T-helper 1 cell treated with Interleukin-12 subunit alpha and Interleukin-12 subunit beta and Interleukin-4 antibody, amounts not matched to agents 30 ng/mL and 1 ng/mL, for 36 hours (primary cell): ENCODE measurements at regions not wholly inside any gene's neighbourhood (a gene's known extent, or its start where the extent isn't known, plus 50 kb on each side); places are given as distances from the start of the nearest gene placed in this dataset.
"Not testable (repeated sequence)": the region's sequence is repeated elsewhere in the genome, so short reads cannot be mapped to it uniquely, and the experiment has no call there.

Experiments used
- intact Hi-C: fragments of 100-400 bp; cut with micrococcal nuclease; formaldehyde crosslinking; loops from one replicate; pipeline ENCODE4 v1.15.1; 2024

DNA sequence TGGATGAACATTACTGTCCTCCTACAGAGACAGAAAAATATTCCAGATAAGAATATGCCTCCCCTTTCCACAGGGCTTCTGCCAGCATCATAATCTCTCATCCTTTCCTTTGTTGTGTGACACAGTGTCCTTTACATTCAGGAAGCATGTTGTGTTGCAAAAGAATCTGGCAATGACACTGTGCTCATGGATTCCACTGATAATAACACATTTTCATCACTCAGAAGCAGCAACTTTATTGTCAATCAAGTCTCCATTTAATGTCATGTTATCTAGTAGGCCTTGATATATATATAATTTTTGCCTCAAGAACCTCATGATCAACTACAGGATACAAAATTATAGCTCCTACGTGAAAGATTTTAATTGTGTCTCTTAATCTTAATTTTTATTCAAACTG is 833.9 kb downstream of the FSTL5 start:
- intact Hi-C loops: no loop called here

DNA sequence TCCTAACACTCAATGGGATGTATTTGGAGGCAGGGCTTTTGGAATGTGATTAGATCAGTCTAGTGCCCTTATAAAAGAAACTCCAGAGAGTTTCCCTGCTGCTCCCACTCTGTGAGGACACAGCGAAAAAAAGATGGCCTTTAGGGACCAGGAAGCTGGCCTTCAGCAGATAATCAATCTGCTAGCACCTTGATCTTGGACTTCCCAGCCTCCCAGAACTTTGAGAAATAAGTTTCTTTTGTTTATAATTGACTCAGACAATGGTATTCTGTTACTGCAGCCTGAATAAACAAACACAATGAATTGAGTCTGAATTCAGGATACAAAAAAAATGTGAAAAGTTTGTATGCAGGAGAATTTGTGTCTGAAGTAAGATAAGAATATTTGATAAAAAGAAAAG is 842.1 kb downstream of the FSTL5 start:
- intact Hi-C loops: no loop called here

DNA sequence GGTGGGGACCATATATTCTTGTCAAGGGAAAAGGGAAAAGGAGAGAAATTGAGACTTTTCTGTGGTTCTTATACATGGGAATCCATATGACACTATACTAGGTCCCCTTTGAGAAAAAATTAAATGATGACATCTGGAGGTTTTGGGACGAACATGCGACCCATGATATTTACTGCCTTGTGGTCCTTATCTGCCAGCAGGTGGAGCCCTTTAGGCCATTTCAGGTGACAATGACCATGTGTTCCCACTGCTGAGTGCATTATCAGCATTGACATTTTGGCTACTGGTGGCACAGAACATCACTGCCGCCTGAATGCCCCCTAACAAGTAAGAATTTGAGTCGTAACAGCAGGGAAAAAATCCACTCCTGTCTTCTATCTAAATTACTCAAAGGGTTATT is 843.4 kb downstream of the FSTL5 start:
- intact Hi-C loops: no loop called here

DNA sequence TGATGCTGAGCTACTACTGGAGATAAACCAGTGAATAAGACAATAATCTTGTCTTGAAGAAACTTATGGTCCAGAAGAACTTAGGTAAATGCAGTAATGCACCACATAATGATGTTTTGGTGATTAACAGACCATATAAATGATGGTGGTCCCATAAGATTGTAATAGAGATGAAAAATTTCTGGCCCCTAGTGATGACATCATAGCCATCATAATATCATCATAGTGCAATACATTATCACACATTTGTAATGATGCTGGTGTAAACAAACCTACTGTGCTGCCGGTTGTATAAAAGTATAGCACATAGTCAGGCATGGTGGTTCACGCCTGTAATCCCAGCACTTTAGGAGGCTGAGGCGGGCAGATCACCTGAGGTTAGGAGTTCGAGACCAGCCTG is 846.8 kb downstream of the FSTL5 start:
- intact Hi-C loops: no loop called here

DNA sequence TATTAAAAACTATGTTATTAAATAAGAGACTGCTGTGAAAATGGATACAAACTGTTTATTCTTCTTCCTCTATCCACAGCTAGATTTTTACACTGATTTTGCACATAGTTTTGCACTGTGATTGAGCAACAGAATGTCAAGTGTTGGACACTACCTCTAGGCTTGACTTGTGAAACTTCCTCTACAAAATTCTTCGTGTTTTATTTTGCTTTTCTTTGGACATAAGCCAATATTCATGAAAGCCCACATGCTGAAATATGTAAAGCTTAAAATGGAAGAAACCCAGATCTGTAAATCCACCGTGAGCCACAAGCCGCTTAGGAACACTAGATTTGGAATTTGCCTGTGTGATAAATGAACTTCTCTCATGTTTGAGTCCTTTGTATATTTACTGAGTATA is 849.4 kb downstream of the FSTL5 start:
- intact Hi-C loops: no loop called here

DNA sequence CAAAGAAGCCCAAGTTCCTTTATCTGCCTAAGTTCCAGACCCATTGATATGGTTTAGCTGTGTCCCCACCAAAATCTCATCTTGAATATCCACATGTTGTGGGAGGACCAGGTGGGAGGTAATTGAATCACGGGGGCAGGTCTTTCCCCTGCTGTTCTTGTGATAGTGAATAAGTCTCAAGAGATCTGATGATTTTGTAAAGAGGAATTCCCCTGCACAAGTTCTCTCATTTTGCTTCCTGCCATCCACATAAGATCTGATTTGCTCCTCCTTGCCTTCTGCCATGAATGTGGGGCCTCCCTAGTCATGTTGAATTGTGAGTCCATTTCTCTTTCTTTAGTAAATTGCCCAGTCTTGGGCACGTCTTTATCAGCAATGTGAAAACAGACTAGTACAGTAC is 860.2 kb downstream of the FSTL5 start:
- intact Hi-C loops: no loop called here

DNA sequence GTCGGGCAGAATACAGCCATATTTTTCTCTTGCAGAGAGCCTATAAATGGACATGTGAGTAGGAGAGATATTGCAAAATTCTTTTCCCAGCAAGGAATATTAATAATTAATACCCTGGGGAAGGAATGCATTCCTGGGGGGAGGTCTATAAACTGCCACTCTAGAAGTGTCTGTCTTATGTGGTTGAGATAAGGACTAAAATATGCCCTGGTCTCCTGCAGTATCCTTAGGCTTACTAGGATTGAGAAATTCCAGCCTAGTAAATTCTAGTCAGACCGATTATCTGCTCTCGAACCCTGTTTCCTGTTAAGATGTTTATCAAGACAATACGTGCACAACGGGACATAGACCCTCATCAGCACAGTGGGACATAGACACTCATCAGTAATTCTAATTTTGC is 872.6 kb downstream of the FSTL5 start:
- intact Hi-C loops: no loop called here

DNA sequence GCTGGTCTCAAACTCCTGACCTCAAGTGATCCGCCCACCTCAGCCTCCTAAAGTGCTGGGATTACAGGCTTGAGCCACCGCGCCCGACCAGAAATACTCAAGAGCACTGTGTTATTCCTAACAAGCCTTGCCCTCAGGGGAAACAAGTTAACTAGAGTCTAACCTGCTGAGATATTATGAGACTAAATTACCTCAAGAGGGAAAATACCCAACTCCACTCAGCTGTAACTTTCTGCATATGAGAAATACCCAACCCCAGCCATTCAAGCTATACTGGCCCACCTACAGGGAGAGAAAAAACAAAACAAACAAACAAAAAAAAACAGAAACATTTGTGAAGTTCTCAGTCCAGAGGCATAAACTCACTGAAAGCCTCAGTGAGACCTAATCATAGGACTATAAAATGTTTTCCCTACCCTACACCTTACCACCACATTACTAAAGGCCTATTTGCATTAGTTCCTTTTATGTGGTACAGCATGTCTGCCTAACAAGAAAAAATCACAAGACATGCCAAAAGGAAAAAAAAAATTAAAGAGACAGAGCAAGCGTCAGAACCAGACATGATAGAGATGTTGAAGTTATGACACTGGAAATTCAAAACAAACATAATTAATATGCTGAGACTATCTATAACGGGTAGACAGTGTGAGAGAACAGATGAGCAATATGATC is 876.0 kb downstream of the FSTL5 start:
- intact Hi-C loops: no loop called here

DNA sequence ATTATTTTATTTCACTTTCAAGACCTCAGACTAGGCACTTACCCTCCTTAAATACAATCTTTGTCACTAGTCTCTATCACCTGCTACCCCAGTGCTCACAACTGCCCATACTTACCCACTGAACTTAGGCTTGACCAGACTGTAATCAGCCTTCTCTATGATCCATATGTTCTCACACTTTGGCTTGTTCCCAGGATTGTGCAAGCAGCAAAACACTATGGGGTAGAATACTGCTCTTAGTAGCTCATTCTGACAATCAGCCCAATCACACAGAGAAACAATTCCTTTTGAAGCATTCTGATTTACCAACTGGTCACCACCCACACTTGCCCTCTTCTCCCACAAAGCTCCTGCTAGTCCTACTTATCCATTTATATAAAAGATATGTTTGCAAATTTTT is 878.3 kb downstream of the FSTL5 start:
- intact Hi-C loops: no loop called here

DNA sequence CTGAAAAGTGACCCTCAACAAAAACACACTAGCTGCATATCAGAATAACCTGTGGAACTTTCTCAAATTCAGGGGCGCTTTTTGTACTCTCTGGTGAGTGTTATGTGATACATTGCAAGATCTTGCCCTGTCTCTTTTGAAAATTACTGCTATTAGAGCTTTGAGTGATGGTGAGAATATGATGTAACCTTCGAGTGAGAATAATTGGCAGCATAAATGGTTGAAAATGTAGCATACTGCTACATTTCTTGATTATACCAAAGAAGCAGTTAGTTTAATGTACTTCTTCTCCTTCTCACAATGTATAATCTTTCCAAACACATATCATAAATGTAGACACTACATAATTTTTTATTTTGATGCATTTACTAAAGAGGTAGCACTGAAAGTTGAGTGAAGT is 882.9 kb downstream of the FSTL5 start:
- intact Hi-C loops: no loop called here

DNA sequence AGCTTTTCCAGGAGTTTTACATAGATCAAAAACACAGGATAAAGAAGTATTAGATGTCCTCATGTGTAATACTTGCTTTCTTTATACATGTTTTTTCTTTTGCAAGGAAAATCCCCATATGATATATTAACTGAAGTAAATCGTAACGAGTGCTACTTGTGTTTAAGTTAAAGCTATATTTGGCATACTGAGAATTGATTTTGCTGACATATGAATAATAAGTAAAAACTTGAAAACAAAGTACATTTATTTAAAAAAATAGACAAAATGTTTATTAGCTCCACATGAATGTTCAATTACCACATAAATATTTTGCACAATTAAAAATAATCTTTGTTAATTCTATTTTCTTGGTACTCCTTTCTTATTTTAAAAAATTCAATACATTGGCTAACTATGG is 884.7 kb downstream of the FSTL5 start:
- intact Hi-C loops: no loop called here

DNA sequence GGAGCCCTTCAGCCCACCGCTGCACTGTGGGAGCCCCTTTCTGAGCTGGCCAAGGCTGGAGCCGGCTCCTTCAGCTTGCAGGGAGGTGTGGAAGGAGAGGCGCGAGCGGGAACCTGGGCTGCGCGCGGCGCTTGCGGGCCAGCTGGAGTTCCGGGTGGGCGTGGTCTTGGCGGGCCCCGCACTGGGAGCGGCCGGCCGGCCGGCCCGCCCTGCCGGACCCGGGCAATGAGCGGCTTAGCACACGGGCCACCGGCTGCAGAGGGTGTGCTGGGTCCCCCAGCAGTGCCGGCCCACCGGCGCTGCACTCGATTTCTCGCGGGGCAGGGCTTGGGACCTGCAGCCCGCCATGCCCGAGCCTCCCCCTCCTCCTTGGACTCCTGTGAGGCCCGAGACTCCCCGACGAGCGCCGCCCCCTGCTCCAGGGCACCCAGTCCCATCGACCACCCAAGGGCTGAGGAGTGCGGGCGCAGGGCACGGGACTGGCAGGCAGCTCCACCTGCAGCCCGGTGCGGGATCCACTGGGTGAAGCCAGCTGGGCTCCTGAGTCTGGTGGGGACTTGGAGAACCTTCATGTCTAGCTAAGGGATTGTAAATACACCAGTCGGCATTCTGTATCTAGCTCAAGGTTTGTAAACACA is 886.5 kb downstream of the FSTL5 start:
- intact Hi-C loops: not testable (repeated sequence)

DNA sequence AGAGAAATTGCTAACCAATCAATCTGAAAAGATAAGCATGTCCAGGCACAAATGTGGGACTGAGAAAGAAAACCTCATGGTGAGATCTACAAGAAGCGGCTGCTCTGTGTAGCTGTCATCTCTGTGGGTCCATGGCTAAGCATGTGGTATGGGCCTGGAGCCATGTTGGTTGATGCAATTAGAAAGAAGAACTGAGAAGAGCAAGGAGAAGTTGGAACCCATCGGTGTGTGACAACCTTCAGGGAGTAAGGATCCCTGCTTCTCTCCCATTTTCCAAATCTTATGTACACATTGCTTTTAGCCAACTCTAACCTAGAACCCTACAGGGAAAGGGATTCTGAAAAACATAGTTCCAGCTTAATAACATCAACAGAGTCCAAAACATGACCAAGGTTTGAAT is 890.2 kb downstream of the FSTL5 start:
- intact Hi-C loops: no loop called here

DNA sequence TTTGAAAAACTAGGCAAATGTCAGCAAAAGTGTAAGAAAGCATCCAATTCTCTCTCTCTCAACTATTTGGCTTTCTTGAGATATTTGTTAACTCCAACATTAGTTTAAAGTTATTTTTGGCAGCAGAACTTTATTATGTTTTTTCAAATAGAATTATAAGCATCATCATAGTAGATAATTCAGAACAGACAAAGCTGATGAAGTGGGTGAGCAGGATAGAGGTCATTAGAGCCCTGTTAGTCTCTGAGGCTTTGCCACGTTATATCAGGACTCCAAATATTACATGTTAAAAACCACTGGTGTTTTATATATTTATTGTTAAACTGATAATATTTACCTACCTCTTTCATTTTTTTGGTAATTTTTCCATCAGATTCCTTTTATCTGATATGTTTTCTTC is 903.0 kb downstream of the FSTL5 start:
- intact Hi-C loops: no loop called here

DNA sequence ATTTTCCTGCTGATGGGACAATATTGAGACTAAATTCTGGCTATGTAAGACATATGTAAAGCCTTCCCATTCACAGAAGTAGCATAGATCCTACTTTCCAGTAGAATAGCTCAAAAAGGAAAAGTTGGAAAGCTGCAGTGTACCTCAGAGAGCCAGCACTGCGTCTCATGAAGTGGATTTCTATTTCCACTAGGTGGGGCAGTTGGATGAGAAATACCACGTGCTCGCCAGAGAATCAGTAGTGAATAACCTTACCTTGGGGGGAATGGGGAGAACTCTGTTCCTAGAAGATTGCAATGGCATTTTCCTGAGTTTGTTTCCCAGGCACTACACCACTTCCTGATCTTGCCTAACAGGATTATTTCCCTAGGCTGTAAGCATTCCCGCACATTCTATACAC is 907.1 kb downstream of the FSTL5 start:
- intact Hi-C loops: no loop called here

DNA sequence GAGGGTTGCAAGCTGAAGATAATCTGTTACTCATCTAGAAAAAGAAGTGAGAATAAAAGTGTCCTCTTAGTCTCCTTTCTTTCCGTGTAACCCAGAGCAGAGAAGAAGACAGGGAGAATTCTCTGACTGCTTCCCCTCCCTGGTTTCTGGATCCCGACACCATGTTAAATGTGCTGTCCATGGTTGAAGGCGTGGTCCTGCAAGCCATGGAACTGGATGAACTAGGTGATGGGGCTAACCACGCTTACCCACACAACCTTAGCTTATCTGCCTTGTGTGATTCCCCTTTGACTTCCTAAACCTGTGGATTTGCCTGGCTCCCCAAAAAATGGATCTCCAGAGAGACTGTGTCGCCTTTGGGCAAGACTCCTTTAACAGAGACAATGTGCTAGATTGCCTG is 907.6 kb downstream of the FSTL5 start:
- intact Hi-C loops: no loop called here

DNA sequence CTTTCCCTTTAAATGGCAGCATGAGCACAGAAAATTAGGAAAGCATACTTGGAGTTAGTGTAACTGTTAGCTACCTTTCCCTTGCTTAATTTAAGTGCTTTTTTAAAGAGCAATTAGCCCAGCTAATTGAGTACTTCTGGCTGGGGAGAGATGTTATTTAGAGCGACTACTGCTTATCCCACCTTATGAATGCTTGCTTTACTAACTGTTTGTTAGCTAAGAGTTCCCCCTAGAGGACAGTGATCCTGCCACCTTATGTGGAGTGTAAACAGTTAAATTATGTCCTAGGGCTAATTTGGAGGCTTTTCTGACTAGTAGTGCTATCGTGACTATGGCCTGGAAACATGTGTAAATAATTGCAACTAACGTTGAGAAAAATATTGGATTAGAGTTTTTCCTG is 909.4 kb downstream of the FSTL5 start:
- intact Hi-C loops: no loop called here

DNA sequence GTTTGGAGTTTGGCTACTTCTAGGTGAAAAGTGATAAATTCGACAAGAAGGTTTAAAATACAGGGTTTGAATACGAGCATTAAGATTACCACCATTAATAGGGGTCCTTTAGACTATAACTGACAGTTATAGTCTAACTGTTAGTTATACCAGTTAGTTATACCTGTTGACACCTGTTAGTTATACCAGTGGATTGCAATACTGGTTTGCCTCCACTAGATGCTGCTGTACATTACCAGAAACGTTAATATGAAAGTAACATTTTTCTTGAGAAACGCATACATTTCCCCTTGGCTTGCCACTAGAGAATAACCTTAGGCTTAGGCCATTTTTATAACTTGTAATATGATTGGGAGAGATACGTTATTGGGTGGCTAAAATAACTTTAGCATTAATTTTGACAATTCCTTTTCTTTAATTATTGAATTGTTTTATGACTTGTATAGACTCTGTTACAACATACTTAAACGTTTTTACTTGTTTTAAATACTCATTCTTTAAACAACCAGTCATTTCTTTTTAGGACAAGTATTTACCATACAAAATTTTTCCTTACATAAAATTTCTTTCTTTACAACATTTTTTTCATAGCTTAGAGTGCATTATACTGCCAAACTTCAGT is 911.2 kb downstream of the FSTL5 start:
- intact Hi-C loops: loop anchor here (2.0 kb wide), 1 partner anchor 916 kb away; no protein-coding TSS in a partner anchor

DNA sequence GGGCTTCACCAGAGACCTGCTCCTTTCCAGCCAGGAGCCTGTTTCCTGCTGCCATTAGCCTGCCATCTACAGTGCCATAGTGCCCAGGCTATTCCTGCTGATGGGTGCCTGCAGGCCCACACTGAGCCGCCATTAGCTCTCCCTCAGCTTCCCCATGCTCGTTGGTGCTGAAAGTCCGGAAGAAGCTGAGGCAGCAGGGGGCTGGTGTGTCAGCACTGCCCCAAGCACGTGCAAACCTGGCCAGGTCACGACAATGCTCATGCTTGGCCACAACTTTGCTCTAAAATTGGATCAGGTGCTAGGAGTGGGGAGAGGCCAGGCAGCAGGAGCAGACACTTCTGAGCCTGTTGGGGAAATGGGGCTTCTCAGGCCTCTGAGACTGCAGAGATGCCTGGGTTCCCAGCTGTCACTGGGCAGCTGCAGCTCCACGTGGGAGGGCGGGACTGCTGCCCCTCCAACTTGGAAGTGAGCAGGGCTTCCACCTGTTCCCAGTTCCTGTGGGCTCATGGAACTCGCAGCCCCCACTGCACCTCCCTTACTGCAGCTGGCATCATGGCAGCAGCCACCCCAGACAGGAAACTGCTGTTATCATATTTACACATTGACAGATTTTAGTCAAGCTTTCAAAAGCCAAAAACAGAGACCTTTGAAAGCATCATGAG is 913.9 kb downstream of the FSTL5 start:
- intact Hi-C loops: no loop called here

DNA sequence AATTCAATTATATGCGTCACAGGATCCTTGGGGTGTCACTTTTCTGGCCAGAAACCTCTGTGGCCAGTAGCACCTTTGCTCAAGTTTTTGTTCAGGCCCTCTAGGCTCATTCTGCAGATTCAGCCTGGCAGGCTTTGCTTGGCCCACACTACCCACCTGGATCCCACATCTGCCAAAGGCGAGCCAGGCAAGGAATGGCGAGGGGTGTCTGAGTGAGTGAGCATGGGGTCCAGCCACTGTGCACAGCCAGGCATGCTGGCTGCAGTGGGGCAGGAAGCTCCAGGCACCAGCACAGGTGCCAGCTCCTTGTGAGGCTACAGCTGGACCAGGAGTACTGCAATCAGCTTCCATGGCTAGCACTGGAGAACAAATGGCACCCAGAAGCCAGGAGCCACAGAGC is 914.9 kb downstream of the FSTL5 start:
- intact Hi-C loops: no loop called here

DNA sequence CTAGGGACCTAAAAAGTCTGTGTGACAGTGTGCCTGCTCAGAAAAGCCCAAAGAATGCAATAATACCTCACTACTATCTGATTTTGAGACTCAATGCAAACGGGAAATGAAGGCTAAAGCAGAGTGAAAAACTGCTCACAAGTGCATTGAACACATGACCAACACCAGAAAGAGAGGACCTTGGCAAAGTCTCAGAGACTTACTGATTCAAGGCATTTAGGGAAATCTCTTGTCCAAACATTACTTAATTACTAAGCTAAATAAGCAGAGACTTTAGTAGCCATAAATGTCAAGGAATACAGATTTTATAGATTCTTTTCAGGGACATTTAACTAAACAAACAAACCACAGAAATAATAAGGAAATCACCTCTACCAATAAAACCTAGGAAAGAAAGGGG is 916.0 kb downstream of the FSTL5 start:
- intact Hi-C loops: no loop called here

DNA sequence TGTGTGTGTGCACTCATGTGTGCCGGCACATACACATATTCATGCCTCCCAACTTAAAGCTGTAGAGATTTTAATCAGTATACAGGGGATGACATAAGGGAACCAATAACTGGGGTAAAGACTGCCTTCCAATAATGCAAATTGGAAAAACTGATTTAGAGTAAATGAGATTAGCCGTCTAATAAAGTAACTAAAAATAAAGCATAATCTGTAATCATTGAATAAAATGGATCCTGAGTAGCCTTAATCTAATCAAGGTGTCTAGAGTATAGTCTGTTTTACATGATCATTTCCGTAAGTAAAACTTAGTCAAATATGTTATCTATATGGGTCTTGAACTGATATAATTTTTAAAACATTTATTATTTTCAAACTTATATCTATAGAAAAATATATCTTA is 925.8 kb downstream of the FSTL5 start:
- intact Hi-C loops: no loop called here

DNA sequence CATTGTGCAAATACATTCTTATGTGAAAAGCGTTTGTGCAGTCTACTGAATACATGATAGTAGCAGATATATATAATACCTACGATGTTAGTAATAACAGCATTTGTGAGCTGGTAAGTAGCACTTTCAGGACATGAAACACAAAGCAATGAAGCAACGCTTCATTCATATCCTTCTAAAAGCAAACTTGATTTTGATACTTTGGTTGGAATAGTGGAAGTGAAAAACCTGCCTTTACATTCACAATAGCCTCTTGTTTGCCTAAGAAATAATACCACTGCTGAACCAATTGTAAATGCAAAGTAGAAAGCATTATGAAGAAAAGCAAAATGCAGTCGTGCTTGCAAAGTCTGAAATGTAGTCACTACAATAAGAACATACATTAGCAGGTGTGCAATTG is 926.3 kb downstream of the FSTL5 start:
- intact Hi-C loops: no loop called here
